Activated naive CD4-positive, alpha-beta T cell treated with anti-CD3 and anti-CD28 coated beads, Interleukin-2, amount 50 U/mL, for 24 hours (primary cell): ENCODE measurements at regions not wholly inside any gene's neighbourhood (a gene's known extent, or its start where the extent isn't known, plus 50 kb on each side); places are given as distances from the start of the nearest gene placed in this dataset.
"Not testable (repeated sequence)": the region's sequence is repeated elsewhere in the genome, so short reads cannot be mapped to it uniquely, and the experiment has no call there.

Source experiments
- H3K27ac Mint-ChIP-seq: one replicate; pipeline ENCODE4 v1.8.0; 2021; ENCODE audit warnings: mild to moderate bottlenecking, mixed read lengths
- H3K27me3 Mint-ChIP-seq: one replicate; pipeline ENCODE4 v1.8.0; 2021; ENCODE audit warnings: mixed read lengths
- H3K36me3 Mint-ChIP-seq: one replicate; pipeline ENCODE4 v1.8.0; 2021; ENCODE audit warnings: mixed read lengths
- H3K4me1 Mint-ChIP-seq: one replicate; pipeline ENCODE4 v1.8.0; 2021; ENCODE audit warnings: mixed read lengths
- H3K4me3 Mint-ChIP-seq: one replicate; pipeline ENCODE4 v1.8.0; 2021; ENCODE audit warnings: mild to moderate bottlenecking, mixed read lengths
- H3K9me3 Mint-ChIP-seq: one replicate; pipeline ENCODE4 v1.8.0; 2021; ENCODE audit warnings: mixed read lengths

DNA sequence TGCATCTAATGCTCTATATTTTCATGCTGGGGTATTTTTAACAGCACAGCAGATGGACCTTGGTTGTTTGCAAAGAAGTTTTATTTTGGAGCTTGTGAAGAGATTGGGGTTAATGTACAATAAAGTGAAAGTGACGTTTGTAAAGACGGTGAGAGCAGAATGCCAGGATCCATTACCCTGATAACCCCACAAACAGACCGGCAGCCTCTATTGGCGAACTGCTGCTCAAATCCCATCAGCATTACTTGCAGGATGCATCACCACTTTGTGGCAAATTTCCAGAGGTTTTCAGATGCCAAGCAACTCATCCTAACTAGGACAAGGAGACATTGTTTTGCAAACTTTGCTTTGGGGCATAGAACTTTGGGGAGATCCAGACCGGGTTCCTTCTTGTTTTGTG is 383.3 kb upstream of the ZNF462 start:
- Mint-ChIP-seq H3K27ac (no peak overlapping the region), H3K4me1 (no peaks in the 10 kb centered on the region), H3K4me3 (no peak overlapping the region), H3K36me3 (no peaks in the 10 kb centered on the region), H3K9me3 (peaks cover 5% of the 10 kb centered on the region), H3K27me3 (no peaks in the 10 kb centered on the region)

- Mint-ChIP-seq H3K9me3 (peaks cover 5% of the 10 kb centered on the region), H3K27ac (no peak overlapping the region), H3K4me1 (no peaks in the 10 kb centered on the region), H3K4me3 (no peak overlapping the region), H3K36me3 (no peaks in the 10 kb centered on the region), H3K27me3 (peaks cover 2% of the 10 kb centered on the region)
These were observed 381.9 kb upstream of the ZNF462 start for GRCh38 chr9:106481013-106481609.

- Mint-ChIP-seq H3K36me3 (no peaks in the 10 kb centered on the region), H3K9me3 (peaks cover 7% of the 10 kb centered on the region), H3K4me3 (no peak overlapping the region), H3K27me3 (peaks cover 3% of the 10 kb centered on the region), H3K4me1 (no peaks in the 10 kb centered on the region), H3K27ac (no peak overlapping the region)
These were observed 380.2 kb upstream of the ZNF462 start for GRCh38 chr9:106482733-106483132.

DNA sequence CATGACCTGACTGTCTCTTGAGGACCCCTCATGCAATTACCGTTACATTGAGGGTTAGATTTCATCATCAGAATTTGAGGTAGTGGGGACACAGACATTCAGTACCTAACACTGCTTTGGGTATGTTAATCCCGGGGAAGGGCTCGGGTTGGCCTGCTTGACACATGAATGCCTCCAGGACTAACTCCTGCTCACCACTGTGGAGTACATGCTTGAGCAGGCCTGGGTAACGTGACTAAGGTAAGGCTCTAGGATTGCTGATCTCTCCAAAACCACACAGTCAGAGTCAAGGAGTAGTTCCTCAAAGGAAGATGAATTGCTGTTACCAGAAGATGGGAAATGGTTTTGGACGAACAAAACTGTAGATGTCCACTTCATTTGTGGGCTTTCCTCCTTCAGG is 376.3 kb upstream of the ZNF462 start:
- Mint-ChIP-seq H3K4me1 (no peaks in the 10 kb centered on the region), H3K36me3 (no peaks in the 10 kb centered on the region), H3K4me3 (no peak overlapping the region), H3K9me3 (peaks cover 11% of the 10 kb centered on the region), H3K27ac (no peak overlapping the region), H3K27me3 (peaks cover 3% of the 10 kb centered on the region)

- no peak overlapping the region for H3K4me3 Mint-ChIP-seq
- peaks cover 11% of the 10 kb centered on the region for H3K9me3 Mint-ChIP-seq
- H3K27me3 Mint-ChIP-seq, result peaks cover 3% of the 10 kb centered on the region
These were observed 375.7 kb upstream of the ZNF462 start for GRCh38 chr9:106487266-106487665.

DNA sequence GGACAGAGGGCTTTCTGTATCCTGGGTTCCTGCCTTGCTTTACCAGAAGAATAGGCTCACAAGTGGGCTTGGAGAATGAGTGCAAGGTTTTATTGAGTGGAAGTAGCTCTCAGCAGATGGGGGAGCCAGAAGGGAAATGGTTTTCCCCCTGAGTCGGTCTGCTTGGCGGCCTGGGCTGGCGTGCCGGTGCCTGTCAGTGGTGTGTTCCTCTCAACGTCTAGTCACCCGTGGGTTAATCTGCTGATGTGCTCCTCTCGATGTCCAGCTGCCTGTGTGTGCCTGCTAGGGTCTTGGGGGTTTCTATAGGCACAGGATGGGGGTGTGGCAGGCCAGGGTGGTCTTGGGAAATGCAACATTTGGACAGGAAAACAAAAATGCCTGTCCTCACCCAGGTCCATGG is 370.8 kb upstream of the ZNF462 start:
- H3K27ac Mint-ChIP-seq, H3K27me3 Mint-ChIP-seq, H3K9me3 Mint-ChIP-seq, H3K4me1 Mint-ChIP-seq, H3K36me3 Mint-ChIP-seq, H3K4me3 Mint-ChIP-seq: not testable (repeated sequence)

More at GRCh38 chr9:106487266-106487665, 375.7 kb upstream of the ZNF462 start:
- Mint-ChIP-seq H3K4me1 (no peaks in the 10 kb centered on the region), H3K27ac (no peak overlapping the region), H3K36me3 (no peaks in the 10 kb centered on the region)

DNA sequence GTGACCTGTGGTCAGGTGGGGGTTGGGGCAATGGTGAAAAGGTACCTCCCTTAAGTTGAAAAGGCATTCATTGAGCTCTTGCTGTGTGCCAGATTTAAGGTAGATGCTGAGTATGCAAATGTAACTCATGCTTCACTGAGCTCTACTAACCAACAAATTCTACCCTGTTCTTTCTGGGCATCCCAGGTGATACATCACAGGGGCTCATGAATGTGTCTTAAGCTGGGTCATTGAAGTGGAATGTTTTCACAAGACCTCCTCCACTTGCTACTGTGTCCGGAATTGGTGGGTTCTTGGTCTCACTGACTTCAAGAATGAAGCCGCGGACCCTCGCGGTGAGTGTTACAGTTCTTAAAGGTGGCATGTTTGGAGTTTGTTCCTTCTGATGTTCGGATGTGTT is 362.8 kb upstream of the ZNF462 start:
- H3K4me3 Mint-ChIP-seq, result no peak overlapping the region
- no peaks in the 10 kb centered on the region for H3K36me3 Mint-ChIP-seq
- no peaks in the 10 kb centered on the region for H3K9me3 Mint-ChIP-seq
- H3K4me1 Mint-ChIP-seq, result no peaks in the 10 kb centered on the region
- no peaks in the 10 kb centered on the region for H3K27me3 Mint-ChIP-seq
- H3K27ac Mint-ChIP-seq, result no peak overlapping the region

DNA sequence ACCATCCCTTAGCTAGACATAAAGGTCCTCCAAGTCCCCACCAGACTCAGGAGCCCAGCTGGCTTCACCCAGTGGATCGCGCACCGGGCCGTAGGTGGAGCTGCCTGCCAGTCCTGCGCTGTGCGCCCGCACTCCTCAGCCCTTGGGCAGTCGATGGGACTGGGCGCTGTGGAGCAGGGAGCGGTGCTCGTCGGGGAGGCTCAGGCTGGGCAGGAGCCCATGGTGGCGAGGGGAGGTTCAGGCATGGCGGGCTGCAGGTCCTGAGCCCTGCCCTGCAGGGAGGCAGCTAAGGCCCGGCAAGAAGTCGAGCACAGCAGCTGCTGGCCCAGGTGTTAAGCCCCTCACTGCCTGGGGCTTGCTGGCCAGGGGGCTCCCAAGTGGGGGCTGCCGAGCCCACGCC is 361.8 kb upstream of the ZNF462 start:
- not testable (repeated sequence) for H3K27me3 Mint-ChIP-seq, H3K36me3 Mint-ChIP-seq, H3K4me3 Mint-ChIP-seq, H3K9me3 Mint-ChIP-seq, H3K27ac Mint-ChIP-seq, H3K4me1 Mint-ChIP-seq

GRCh38 chr9:106502930-106503329 is 360.0 kb upstream of the ZNF462 start:
- no peaks in the 10 kb centered on the region for H3K9me3 Mint-ChIP-seq
- no peaks in the 10 kb centered on the region for H3K36me3 Mint-ChIP-seq
- no peaks in the 10 kb centered on the region for H3K27me3 Mint-ChIP-seq
- no peak overlapping the region for H3K27ac Mint-ChIP-seq
- no peak overlapping the region for H3K4me3 Mint-ChIP-seq
- no peaks in the 10 kb centered on the region for H3K4me1 Mint-ChIP-seq

- H3K27ac Mint-ChIP-seq, result no peak overlapping the region
- no peaks in the 10 kb centered on the region for H3K27me3 Mint-ChIP-seq
- H3K4me3 Mint-ChIP-seq, result no peak overlapping the region
- H3K9me3 Mint-ChIP-seq, result no peaks in the 10 kb centered on the region
- H3K4me1 Mint-ChIP-seq, result no peaks in the 10 kb centered on the region
- no peaks in the 10 kb centered on the region for H3K36me3 Mint-ChIP-seq
These were observed 359.2 kb upstream of the ZNF462 start for GRCh38 chr9:106503759-106504158.

DNA sequence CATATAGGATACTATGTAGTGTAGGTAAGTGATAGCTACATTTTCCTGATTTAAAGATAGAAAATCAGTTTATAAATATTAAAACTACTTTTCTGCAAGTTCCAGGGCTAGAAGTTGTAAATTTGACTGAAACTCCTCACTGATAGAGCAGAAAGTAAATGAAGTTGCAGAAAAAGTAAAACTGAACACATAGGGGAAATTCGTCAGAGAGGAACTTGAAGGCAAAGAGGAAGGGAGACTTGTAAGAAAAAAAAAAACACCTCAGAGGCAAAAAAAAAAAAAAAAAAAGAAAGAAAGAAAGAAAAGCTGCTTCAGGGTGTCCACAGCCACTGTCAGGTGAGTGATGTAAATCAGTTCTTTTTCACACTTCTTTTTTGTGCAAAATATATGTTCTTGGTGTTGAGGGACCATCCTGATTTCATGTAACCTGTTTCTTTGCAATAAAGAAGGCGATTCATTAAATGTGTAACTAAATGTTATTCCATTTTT is 336.2 kb upstream of the ZNF462 start:
- no peak overlapping the region for H3K27ac Mint-ChIP-seq
- H3K36me3 Mint-ChIP-seq, result no peaks in the 10 kb centered on the region

GRCh38 chr9:106528158-106528557 is 334.8 kb upstream of the ZNF462 start:
- no peaks in the 10 kb centered on the region for H3K36me3 Mint-ChIP-seq
- H3K4me1 Mint-ChIP-seq, result no peaks in the 10 kb centered on the region
- no peak overlapping the region for H3K27ac Mint-ChIP-seq
- peaks cover 7% of the 10 kb centered on the region for H3K9me3 Mint-ChIP-seq
- no peak overlapping the region for H3K4me3 Mint-ChIP-seq
- no peaks in the 10 kb centered on the region for H3K27me3 Mint-ChIP-seq

More for the DNA sequence above, 336.2 kb upstream of the ZNF462 start:
- Mint-ChIP-seq H3K4me1 (no peaks in the 10 kb centered on the region), H3K9me3 (peaks cover 7% of the 10 kb centered on the region), H3K27me3 (no peaks in the 10 kb centered on the region), H3K4me3 (no peak overlapping the region)

GRCh38 chr9:106529616-106530015 is 333.4 kb upstream of the ZNF462 start:
- no peaks in the 10 kb centered on the region for H3K9me3 Mint-ChIP-seq
- no peaks in the 10 kb centered on the region for H3K4me1 Mint-ChIP-seq
- no peaks in the 10 kb centered on the region for H3K36me3 Mint-ChIP-seq
- H3K4me3 Mint-ChIP-seq, result no peak overlapping the region
- H3K27ac Mint-ChIP-seq, result no peak overlapping the region
- no peaks in the 10 kb centered on the region for H3K27me3 Mint-ChIP-seq

GRCh38 chr9:106531491-106531890 is 331.5 kb upstream of the ZNF462 start:
- no peaks in the 10 kb centered on the region for H3K4me1 Mint-ChIP-seq
- H3K9me3 Mint-ChIP-seq, result no peaks in the 10 kb centered on the region

GRCh38 chr9:106532306-106533015 is 330.5 kb upstream of the ZNF462 start:
- no peaks in the 10 kb centered on the region for H3K27me3 Mint-ChIP-seq
- no peaks in the 10 kb centered on the region for H3K36me3 Mint-ChIP-seq
- no peaks in the 10 kb centered on the region for H3K9me3 Mint-ChIP-seq
- H3K4me1 Mint-ChIP-seq, result no peaks in the 10 kb centered on the region
- no peak overlapping the region for H3K4me3 Mint-ChIP-seq
- no peak overlapping the region for H3K27ac Mint-ChIP-seq

More at GRCh38 chr9:106531491-106531890, 331.5 kb upstream of the ZNF462 start:
- Mint-ChIP-seq H3K27me3 (no peaks in the 10 kb centered on the region), H3K4me3 (no peak overlapping the region), H3K36me3 (no peaks in the 10 kb centered on the region), H3K27ac (no peak overlapping the region)

DNA sequence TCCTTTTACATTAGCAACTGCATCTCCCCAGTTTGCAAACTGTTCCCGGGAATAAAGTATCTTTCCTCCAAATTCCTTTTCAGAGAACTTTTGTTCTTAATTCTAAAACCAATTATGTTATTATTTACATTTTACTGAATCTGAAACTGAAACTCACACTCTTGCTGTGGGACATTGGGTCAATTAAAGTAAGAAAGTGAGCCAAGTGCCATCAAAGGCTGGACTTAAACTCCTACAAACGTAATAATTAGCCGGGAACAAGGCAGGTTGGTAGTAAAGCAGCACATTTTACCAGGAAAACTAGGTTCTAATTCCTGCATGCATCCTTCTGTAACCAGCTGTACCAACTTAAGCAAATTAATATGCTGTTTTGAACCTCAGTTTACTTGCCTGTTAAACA is 328.2 kb upstream of the ZNF462 start:
- Mint-ChIP-seq H3K4me1 (no peaks in the 10 kb centered on the region), H3K36me3 (no peaks in the 10 kb centered on the region), H3K27ac (no peak overlapping the region), H3K4me3 (no peak overlapping the region), H3K27me3 (no peaks in the 10 kb centered on the region), H3K9me3 (no peaks in the 10 kb centered on the region)

GRCh38 chr9:106535439-106535838 is 327.5 kb upstream of the ZNF462 start:
- Mint-ChIP-seq H3K4me1 (no peaks in the 10 kb centered on the region), H3K27ac (no peak overlapping the region), H3K36me3 (no peaks in the 10 kb centered on the region), H3K4me3 (no peak overlapping the region), H3K27me3 (no peaks in the 10 kb centered on the region), H3K9me3 (no peaks in the 10 kb centered on the region)
